Neural cell (in vitro differentiated cells): ENCODE measurements at regions not wholly inside any gene's neighbourhood (a gene's known extent, or its start where the extent isn't known, plus 50 kb on each side); places are given as distances from the start of the nearest gene placed in this dataset.

Source experiments
- H2AFZ ChIP-seq: fragments of 200-600, 300-800 bp; sonication (generic), shearing (Covaris generic); 2 replicates; pipeline ENCODE4 v1.6.0; 2014; ENCODE audit warnings: low read depth, mild to moderate bottlenecking, antibody characterized with exemption, low read length, moderate library complexity
- H3F3A ChIP-seq: fragments of 200-600 bp; shearing (Covaris generic); 2 replicates; pipeline ENCODE4 v1.6.1; 2016; ENCODE audit warnings: mild to moderate bottlenecking, moderate library complexity, mixed read lengths, antibody characterized with exemption, low read length; ENCODE audit not compliant: insufficient read depth, poor library complexity, severe bottlenecking
- H3K27ac ChIP-seq: fragments of 200-600, 300-800 bp; sonication (generic), shearing (Covaris generic); 2 replicates; pipeline ENCODE4 v1.5.1; 2014; ENCODE audit warnings: mild to moderate bottlenecking, low read length, moderate library complexity
- H3K27me3 ChIP-seq: fragments of 300-800, 200-600 bp; sonication (generic), shearing (Covaris generic); 2 replicates; pipeline ENCODE4 v1.6.0; 2014; ENCODE audit warnings: mild to moderate bottlenecking, low read depth, low read length, moderate library complexity; ENCODE audit not compliant: insufficient read depth
- H3K36me3 ChIP-seq: fragments of 300-800, 200-600 bp; sonication (generic), shearing (Covaris generic); 2 replicates; pipeline ENCODE4 v1.5.1; 2014; ENCODE audit warnings: mild to moderate bottlenecking, antibody characterized with exemption, low read length, moderate library complexity; ENCODE audit not compliant: insufficient read depth
- H3K4me2 ChIP-seq: fragments of 300-800, 200-600 bp; sonication (generic), shearing (Covaris generic); 2 replicates; pipeline ENCODE4 v1.6.0; 2014; ENCODE audit warnings: mild to moderate bottlenecking, low read length
- H3K4me3 ChIP-seq: fragments of 300-800, 200-600 bp; sonication (generic), shearing (Covaris generic); 2 replicates; pipeline ENCODE4 v1.5.1; 2014; ENCODE audit warnings: mild to moderate bottlenecking, low read length, moderate library complexity
- H3K79me2 ChIP-seq: fragments of 200-600 bp; shearing (Covaris generic); replicated peaks from 2 replicates; pipeline ENCODE4 v1.6.0; 2014; ENCODE audit warnings: mild to moderate bottlenecking, low read length, moderate library complexity; ENCODE audit not compliant: insufficient read depth
- H3K9ac ChIP-seq: fragments of 300-800, 200-600 bp; sonication (generic), shearing (Covaris generic); 2 replicates; pipeline ENCODE4 v1.6.1; 2016; ENCODE audit warnings: mild to moderate bottlenecking, low read length, mixed read lengths
- H3K9me2 ChIP-seq: fragments of 200-600 bp; shearing (Covaris generic); 2 replicates; pipeline ENCODE4 v1.6.1; 2016; ENCODE audit warnings: mild to moderate bottlenecking, low read length, mixed read lengths; ENCODE audit not compliant: insufficient read depth
- H3K9me3 ChIP-seq: fragments of 200-600, 300-800 bp; sonication (generic), shearing (Covaris generic); 2 replicates; pipeline ENCODE4 v1.6.1; 2016; ENCODE audit warnings: mild to moderate bottlenecking, mixed run types, low read length, moderate library complexity, mixed read lengths
- H4K20me1 ChIP-seq: fragments of 200-600 bp; shearing (Covaris generic); 2 replicates; pipeline ENCODE4 v1.6.1; 2016; ENCODE audit warnings: mild to moderate bottlenecking, mixed run types; ENCODE audit not compliant: insufficient read depth
- CTCF ChIP-seq: fragments of 450-650 bp; IDR thresholded peaks from 2 replicates; pipeline ENCODE4 v1.5.1; 2014; ENCODE audit warnings: antibody characterized with exemption, mild to moderate bottlenecking, moderate library complexity; ENCODE audit not compliant: poor library complexity, severe bottlenecking
- EP300 ChIP-seq: fragments of 450-650 bp; conservative IDR thresholded peaks from 2 replicates; pipeline ENCODE4 v1.6.1; 2014; ENCODE audit warnings: antibody characterized with exemption, mild to moderate bottlenecking, moderate library complexity; ENCODE audit not compliant: poor library complexity, severe bottlenecking
- EZH2 ChIP-seq: fragments of 200-600, 300-800 bp; shearing (Covaris generic), sonication (generic); IDR thresholded peaks from 2 replicates; pipeline ENCODE4 v1.6.1; 2014; ENCODE audit warnings: antibody characterized with exemption, low read length, borderline replicate concordance, mild to moderate bottlenecking; ENCODE audit not compliant: insufficient read depth, poor library complexity, severe bottlenecking
- MXI1 ChIP-seq: fragments of 450-650 bp; conservative IDR thresholded peaks from 2 replicates; pipeline ENCODE4 v1.6.1; 2014; ENCODE audit warnings: antibody characterized with exemption, mild to moderate bottlenecking; ENCODE audit not compliant: poor library complexity, severe bottlenecking
- POLR2AphosphoS5 ChIP-seq: IDR thresholded peaks from 2 replicates; pipeline ENCODE4 v1.6.1; 2012
- RAD21 ChIP-seq: fragments of 450-650 bp; conservative IDR thresholded peaks from 2 replicates; pipeline ENCODE4 v1.6.1; 2014; ENCODE audit warnings: antibody characterized with exemption, mild to moderate bottlenecking, moderate library complexity
- REST ChIP-seq: IDR thresholded peaks from 2 replicates; pipeline ENCODE4 v1.6.1; 2012; ENCODE audit warnings: borderline replicate concordance
- SMC3 ChIP-seq: fragments of 450-650 bp; conservative IDR thresholded peaks from 2 replicates; pipeline ENCODE4 v1.6.1; 2014; ENCODE audit warnings: antibody characterized with exemption, mild to moderate bottlenecking, moderate library complexity; ENCODE audit not compliant: poor library complexity
- TAF1 ChIP-seq: IDR thresholded peaks from 2 replicates; pipeline ENCODE4 v1.6.1; 2012; ENCODE audit warnings: low read depth

DNA sequence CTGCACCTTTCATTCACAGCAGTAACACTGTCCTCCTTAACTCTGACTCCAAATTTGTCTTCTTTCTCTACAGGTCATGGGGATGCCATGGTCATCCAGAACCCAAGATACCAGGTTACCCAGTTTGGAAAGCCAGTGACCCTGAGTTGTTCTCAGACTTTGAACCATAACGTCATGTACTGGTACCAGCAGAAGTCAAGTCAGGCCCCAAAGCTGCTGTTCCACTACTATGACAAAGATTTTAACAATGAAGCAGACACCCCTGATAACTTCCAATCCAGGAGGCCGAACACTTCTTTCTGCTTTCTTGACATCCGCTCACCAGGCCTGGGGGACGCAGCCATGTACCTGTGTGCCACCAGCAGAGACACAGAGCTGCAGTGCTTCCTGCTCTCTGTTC lies 156.2 kb upstream of the PRSS1 start:
- Histone ChIP-seq H3K9me2 (no peaks in the 10 kb centered on the region), H3K4me3 (no peak overlapping the region), H3K79me2 (no peaks in the 10 kb centered on the region)

GRCh38 chr7:142592664-142593063 lies 156.6 kb upstream of the PRSS1 start:
- no peak overlapping the region for H3K4me2 ChIP-seq
- no peak overlapping the region for H2AFZ ChIP-seq
- no peaks in the 10 kb centered on the region for H3K36me3 ChIP-seq
- no peaks in the 10 kb centered on the region for H3K9me3 ChIP-seq
- H3K9ac ChIP-seq: no peak overlapping the region
- TF ChIP-seq EZH2: no peak
- TF ChIP-seq TAF1: no peak
- no peak for TF ChIP-seq REST
- no peak for TF ChIP-seq MXI1
- no peak for TF ChIP-seq RAD21
- H3K4me3 ChIP-seq: no peak overlapping the region
- no peaks in the 10 kb centered on the region for H4K20me1 ChIP-seq
- H3F3A ChIP-seq: no peaks in the 10 kb centered on the region
- H3K27ac ChIP-seq: no peak overlapping the region
- H3K27me3 ChIP-seq: no peaks in the 10 kb centered on the region
- no peaks in the 10 kb centered on the region for H3K79me2 ChIP-seq
- H3K9me2 ChIP-seq: no peaks in the 10 kb centered on the region

More for the DNA sequence above, 156.2 kb upstream of the PRSS1 start:
- Histone ChIP-seq H4K20me1 (no peaks in the 10 kb centered on the region), H2AFZ (no peak overlapping the region), H3K9ac (no peak overlapping the region), H3F3A (no peaks in the 10 kb centered on the region), H3K36me3 (no peaks in the 10 kb centered on the region), H3K27me3 (no peaks in the 10 kb centered on the region), H3K4me2 (no peak overlapping the region), H3K9me3 (no peaks in the 10 kb centered on the region), H3K27ac (no peak overlapping the region)
- TF ChIP-seq MXI1 (no peak), EZH2 (no peak), SMC3 (no peak), REST (no peak), RAD21 (no peak), POLR2AphosphoS5 (no peak), CTCF (no peak), TAF1 (no peak), EP300 (no peak)
